ENCODE measurements at regions not wholly inside any gene's neighbourhood (a gene's known extent, or its start where the extent isn't known, plus 50 kb on each side); places are given as distances from the start of the nearest gene placed in this dataset.

DNA sequence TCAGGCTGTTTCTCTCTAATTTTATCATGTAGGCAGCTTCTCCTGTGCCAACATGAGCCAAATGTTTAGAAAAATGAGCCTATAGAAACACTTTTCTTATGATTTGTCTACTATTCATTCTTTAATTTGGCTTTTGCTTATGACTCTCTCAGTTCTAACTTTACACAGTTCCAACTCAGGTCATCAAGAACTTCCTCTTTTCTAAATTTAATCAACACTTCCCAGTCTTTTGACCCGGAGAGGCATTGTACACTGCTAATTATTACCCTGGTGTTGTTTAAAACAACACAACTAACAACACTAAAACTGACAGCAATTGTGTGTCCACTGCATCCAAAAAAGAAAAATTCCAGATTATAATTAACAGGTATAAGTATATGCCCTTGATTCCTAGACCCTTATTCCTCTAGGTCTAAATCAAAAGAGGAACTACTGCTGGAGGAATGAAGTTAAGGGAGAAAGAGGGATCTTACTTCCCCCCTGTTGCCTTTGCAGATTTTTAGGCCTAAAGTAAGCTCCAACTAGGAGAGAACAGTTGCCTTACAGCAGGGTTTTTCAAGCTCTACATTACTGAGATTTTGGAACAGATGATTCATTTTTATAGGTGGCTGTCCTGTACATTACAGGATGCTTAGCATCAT lies 332.2 kb upstream of the GOLIM4 start:
- no peak for DNase-seq

DNA sequence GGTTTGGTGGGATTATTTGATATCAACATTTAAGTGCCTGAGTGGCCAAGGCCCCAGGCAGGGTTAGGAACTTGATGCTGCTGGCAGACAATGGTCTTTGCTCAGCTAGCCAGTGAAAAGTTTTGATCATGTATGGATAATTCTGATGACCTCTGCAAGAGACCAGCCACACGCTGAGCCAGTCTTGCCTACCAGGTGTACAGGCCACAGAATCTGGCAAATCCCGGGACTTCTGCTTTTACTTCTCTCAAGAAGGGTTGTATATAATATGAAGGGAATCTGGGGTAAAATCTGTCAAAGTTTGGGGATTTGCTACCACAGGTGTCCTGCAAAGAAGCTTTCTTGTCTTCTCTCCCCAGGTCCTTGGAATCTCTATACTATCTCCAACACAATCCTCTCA lies 331.4 kb upstream of the GOLIM4 start:
- DNase-seq, result no peak

DNA sequence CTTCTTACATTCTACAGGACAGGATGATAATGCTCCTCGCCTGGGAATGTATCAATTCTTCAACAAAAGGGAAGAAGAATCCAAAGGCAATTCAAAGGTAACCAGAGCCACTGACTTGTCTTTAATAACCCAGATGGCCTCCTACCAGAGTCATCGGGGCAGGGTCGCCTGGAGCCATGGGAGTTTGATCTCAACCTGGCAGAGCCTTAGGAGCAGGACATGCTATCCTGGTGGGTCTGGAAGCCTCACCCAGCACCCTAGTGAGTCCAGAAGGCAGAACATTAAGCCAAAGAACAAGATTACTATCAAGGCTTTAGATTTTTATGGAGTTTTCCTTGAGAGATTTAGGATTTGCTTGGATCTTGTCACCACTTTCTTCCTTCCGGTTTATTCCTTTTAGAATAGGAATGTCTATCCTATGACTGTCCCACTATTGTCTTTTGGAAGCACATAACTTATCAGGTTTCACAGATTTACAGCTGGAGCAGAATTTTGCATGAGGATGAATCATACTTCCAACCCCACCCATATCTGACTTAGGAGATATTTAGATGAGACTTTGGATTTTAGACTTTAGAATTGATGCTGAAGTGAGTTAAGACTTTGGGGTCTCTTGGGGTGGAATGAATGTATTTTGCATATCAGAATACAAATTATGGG lies 330.3 kb upstream of the GOLIM4 start:
- DNase-seq, result no peak

DNA sequence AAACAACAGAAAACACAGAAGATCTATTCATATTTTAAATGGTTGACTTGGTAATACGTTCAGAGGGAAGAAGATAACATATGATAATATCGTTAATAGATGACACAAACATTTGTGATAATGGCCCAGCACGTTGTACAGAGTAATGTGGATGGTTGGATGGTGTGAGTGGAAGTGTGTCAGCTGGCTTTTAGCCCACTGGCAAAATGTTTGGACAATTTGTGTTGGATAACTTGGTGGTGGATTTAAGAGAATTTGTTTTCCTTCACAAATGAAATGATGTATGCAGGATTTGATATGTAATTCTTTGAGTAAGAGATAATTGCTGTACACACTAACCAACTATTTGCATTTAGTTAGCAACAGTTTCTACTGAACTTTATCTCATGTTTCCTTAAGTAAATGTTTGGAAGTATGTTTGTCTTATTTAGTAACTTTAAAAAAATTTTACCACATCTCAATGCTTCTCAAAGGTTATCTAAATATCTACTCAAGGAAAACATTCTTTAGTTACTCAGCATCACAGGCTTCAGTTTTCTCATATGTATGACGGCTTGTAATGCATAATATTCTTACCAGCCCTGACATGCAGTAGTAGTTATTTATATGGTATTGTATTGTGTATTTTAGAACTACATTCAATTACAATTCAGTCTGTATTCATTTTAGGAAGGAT lies 328.5 kb upstream of the GOLIM4 start:
- DNase-seq, result no peak

DNA sequence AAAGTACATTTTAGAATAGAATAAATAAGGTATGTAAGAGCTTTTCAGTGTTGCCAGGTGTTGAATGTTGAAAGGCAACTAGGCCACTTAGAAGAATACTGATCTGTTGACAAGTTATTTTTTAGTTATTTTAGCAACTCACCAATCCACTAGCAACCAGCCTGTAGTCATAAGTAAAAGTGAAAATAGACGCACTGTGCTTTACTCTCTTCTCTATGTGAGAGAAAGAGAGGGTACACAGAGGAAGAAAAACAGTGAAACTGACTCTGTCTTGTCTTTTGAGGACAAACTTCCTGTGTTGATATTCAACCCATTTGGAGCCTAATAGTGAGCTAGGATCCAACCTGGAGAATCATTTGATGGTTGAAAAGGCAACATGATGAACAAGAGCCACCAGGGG lies 327.1 kb upstream of the GOLIM4 start:
- DNase-seq, result no peak

DNA sequence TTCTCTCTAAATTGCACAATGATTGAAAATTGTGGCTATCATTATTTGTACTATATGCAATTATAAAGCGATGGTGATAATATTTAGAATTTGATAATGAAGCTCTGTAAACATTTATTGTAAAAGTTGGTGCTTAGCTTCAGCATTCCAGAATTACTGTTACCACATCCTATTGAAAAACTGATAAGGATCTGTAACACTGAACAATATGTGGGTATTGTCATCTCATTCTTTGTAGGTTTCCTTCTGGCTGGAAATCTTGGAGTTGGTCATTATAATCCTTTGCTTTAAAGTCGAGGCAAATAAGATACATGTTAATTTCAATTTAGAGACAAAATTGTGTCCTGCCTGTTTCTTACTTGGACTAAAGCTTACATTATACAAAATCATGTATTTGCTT lies 323.4 kb upstream of the GOLIM4 start:
- no peak for DNase-seq

DNA sequence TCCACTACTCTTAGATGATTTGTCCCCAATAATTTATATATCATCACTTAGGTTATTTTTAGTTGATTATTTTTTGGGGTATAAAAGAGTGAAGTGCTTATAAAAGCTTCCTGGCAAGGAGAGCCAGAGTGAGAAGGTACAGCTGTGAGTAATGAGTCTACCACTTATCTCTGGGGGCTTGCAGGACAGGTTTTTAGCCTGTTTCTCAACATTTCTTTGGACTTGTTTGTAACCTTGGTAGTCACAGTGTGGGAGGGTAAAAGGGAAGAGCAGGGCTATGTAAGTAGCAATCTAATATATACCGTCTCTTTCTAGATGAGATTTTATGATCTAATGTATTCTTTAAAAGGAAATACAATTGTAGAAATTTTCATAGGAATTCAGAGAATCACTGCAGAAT lies 321.3 kb upstream of the GOLIM4 start:
- DNase-seq, result no peak

DNA sequence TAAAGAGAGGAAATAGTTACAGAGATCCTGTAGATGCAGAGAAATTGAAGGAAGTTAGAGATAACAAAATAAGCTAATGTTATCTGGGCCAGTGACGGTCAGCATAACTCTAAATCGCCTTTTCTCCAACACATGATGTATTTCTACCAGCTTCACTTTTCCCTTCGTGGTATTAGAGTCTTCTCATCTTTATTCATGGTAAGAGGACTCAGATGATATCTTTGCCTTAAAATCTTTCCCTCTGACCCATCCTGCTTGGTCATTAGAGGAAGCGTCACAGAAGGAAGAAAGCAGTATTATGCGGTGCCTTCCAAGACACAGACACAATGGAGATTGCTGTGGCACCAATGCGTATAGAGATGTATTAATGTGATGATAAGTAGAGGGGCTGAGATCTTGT lies 320.7 kb upstream of the GOLIM4 start:
- no peak for DNase-seq

DNA sequence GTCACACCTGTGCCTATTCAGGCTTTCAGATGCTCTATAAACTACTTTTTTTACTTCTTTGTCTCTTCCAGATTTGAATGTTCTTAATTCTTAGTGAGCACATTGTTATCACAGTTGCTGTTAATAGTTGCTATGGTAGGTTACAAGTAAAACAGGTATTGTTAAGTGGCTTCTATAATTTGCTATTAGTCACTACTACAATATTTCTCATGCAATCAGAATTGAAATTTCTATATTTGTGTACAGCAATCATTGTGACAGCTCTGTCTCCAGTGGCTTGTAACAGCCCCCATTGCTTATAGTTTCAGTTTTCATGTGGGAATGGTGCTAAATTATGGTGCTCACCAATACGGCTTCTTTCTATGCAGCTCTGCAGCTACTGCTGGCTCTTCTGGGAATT lies 318.4 kb upstream of the GOLIM4 start:
- DNase-seq, result no peak

DNA sequence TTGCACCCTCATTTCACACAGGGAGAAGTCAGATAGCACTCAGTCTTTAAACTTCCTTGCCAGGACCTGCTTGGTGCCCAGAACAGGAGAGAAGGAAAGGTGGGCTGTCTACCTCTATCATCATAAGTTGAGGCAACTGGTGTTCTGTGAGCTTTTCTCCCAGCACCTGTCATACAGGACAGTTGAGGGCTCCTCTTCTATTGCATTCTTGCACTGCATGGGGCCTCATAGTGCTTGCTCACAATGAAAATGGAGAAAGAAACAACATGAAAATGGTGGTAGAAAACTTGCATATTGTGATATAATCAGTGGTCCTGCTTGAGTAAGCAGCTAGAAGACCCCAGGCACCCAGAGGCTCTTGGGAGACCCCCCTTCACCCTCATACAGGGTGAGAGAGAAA lies 311.7 kb upstream of the GOLIM4 start:
- no peak for DNase-seq

DNA sequence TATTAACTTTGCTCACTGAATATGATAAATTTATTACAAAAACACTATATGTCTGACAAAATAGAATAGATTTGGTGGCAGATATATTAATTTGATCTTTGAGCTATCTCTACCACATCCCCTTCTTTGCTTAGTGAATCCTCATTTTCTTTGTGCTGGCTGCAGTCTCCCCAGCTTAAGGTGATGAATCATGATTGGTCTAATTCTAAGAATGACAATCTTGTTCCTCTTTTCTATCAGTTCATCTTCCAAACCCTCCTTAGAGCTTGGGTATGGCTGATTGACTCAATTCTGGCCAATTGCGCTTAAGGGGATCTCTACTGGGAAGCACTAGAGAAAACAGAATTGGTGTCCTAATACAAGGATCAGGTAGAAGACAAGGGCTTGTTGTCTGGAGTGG lies 309.6 kb upstream of the GOLIM4 start:
- DNase-seq, result no peak

DNA sequence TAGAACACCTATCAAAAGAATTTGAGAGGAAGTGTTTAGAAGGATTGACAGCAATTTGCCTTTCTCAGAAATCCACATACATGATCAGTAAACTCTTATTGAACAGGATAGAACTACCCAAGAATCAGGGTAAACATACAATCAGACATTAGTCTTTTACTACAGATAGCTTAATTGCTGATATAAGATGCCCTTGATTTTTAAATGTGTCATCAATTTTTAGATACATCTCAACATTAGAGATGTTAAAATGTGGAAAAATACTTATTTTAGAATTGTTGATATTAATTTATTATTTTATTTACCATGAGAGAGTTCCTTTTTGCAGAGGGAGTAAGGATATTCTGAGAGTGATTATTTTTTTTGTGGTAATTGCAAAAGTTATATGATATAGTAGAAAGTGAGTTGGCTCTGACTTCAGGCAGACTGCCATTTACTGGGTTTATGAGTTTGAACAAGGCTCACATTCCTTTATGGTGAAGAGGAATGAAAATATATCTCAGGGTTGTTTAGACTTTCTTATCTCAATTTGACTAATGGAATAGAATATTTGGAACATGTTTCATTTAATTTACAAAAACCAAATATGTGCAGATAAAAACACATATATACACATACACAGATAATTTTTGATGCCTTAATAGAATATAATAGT lies 302.8 kb upstream of the GOLIM4 start:
- DNase-seq, result no peak

DNA sequence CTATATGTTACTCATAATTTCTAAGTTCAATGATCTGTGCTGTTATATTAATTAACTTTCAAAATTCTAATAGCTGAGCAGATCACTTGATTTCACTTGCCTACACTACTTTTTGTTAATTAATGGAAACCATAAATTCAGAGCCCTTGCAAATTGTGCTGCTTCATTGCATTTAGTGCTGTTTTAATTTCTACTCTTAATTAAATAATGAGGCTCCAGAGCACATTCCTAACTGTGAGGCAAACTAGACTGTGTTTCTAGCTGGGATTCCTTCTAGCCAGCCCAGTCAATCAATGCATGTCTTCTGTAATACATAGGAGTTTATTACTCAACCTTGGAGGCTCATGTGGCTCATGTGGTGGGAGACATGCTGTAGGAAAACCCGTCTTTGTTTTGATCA lies 301.1 kb upstream of the GOLIM4 start:
- no peak for DNase-seq

DNA sequence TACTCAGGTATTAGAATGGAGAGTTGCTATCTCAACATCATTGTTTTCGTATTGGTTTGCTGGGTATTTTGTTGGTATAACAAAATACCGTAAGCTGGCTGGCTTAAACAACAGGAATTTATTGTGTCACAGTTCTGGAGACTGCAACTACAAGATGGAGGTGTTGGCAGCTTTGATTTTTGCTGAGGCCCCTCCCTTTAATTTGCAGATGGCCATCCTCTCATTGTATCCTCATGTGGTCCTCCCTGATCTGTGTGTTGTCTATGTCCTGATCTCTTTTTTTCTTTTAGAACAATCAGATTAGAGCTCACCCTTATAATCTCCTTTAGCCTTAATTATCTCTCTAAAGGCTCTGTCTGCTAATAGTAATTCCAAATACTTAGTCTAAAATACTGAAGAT lies 299.8 kb upstream of the GOLIM4 start:
- DNase-seq, result no peak

DNA sequence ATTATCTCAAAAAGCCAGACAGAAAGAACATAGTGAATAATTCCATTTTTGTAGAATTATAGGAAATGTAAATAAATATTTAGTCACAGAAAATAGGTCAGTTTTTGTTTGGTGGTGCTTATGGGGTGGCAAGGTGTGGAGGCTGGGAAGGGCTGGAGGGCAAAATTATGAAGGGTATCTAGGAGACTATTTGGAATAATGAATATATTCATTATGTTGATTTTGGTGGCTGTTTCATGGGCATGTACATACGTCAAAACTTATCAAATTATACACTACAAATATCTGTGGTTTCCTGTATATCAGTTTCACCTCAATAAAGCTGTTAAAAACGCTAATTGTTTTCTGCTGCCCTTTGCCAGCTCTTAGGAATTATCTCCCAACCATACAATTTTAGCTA lies 298.7 kb upstream of the GOLIM4 start:
- no peak for DNase-seq

DNA sequence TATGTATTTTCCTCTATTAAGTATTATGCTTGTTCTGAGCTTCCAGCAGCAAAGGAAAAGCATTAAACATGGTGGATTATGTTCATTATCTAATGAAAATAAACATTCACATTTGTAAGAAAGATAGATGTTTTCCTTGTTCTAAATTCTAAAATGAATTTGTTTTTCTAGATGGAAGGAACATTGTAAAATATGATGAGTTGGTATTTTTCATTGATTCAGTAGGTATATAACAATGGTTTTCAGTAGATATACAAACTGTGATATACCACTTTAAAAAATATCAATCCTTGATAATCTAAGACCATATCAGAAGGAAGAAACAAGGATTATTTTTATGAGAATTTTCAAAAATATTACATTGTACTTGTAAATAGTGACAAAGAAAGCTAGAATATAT lies 290.6 kb upstream of the GOLIM4 start:
- no peak for DNase-seq

DNA sequence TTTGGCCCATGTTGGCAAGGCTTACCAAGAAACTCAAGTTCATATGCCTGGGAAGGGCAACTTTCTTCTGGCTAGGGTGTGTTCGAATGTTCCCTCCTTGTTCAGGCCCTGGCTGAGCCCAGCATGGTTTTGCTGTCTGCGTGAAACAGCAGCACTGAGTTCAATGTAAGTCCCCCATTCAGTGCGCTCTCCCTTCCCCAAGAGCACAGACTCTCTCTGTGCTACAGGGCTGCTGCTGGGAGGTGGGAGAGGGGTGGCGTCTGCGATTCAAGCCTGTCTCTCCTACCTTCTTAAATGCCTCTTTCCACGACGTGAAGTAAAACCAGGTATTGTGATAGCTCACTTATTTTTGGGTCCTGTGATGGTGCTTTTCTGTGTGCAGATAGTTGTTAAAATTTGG lies 289.3 kb upstream of the GOLIM4 start:
- DNase-seq, result no peak

DNA sequence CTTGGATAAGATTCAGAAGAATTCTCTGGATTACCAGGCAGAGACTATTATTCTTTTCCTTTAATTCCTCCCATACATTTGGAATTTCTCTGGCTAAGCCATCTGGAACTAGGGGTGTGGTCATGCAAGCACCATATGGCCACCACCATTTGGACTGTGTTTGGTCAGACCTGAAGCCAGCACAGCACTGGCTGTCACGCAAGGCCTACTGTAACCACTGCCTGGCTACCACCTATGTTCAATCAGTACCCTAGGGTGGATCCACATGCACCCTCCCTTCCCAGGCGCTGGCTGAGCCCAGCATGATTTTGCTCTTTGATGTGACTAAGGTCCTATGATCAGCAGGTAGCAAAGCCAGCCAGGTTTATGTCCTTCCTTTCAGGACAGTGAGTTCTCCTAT lies 287.8 kb upstream of the GOLIM4 start:
- DNase-seq, result no peak

DNA sequence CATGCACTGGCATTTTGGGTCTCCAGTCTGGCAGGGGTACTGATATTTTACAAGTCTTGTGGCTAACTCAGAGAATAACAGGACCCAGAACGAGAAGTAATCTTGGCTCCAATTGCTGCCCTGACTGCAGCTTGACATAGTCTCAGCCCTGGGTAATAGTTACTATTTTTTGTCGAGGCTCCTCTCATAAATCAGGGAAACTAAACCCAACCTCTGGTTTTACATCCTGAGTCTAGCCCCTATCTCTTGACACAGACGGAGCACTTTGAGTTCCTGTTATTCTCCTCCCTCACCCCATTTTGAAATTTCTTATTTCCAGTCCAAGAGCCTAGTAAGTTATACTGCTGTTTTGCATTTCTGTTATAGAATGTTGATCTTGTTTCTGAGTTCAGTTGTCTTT lies 276.1 kb upstream of the GOLIM4 start:
- no peak for DNase-seq

DNA sequence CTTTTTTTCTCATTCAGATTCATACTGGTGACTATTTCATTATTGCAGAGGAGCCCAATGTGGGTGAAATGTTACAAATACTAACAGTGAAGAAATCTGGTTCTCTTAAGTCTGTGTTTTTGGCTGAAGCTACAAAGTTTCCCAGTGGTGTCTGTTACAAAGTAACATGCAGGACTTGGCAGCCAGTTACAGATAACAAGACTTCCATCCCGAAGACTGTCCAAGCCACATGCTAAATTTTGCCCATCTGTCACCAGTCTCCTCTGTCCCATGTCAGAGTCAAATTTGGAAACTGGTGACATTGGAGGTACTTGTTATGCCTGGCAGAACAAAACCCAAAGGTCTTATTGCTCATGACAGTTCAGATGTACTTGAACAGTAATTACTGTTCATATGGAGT lies 269.2 kb upstream of the GOLIM4 start:
- DNase-seq, result no peak

DNA sequence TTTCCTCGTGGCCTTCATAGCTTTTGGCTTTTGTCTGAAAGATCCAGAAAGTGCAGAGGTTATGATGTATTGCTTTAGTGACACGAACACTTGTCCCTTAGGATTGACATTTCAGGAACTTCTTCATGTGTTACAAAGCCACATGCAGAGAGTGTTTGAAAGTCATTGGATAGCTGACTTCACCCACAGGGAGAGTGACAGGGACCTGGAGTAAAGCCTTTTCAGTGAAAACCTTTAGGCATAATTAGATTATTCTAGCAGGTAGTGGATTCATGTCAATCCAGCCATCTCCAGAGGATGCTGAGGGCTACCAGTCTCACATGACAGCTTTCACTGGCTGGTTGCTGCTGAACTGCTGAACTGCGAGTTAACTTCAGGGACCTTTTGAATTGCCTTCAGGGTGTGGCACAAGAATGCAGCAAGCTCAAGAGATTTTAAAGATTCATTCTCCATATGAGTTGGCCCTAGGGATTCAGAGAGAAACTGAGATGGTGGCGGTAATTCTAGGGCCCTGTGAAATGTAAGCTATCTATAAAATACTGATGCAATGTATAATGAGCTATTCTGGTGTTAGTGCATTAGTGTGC lies 267.0 kb upstream of the GOLIM4 start:
- no peak for DNase-seq

DNA sequence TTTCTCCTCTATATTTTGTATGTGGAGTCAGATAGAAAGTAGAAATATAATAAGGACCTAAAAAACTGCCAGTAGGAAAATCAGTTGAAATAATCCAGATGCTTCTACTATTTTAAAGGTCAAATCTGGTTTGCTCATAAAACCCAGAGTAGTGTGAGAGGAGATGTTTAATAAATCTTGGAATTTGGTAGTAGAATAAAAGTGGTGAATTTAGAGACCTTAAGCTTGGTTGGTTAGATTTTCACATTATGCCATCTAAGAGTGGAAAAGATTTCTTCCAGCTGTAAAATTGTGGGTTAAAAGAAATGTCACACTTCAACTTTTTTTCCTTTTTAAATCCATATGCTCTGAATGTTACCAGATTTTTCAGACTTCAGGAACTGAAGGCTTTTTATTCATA lies 266.4 kb upstream of the GOLIM4 start:
- DNase-seq, result no peak

DNA sequence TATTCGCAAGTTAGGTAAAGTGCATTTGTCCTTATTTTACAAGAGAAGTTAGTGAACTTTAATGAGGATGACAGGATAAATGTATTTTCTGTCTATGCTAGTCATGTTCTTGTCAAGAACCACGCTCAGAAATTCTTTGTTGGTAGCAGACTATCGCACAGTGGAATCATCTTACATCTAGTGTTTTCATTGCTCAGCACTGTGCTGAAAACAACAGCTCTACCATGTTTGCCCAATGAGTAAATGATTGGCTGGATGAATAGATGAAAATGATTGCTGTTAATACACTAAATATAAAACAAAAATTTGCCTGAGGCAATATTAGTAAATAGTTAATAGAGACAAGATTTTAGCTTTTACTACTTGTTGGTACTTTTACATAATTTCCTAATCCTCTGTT lies 265.3 kb upstream of the GOLIM4 start:
- no peak for DNase-seq
